GM21619 (cell line): ENCODE measurements at regions not wholly inside any gene's neighbourhood (a gene's known extent, or its start where the extent isn't known, plus 50 kb on each side); places are given as distances from the start of the nearest gene placed in this dataset.

ENCODE experiments used
- ATAC-seq: cut with Tn5 transposase; IDR thresholded peaks from one replicate; pipeline ENCODE4 v1.9.1; 2021; ENCODE audit not compliant: unreplicated experiment

- no peak for ATAC-seq
These were observed 326.9 kb upstream of the TNP1 start for GRCh38 chr2:217186668-217187159.

- no peak for ATAC-seq
These were observed 326.3 kb upstream of the TNP1 start for GRCh38 chr2:217186152-217186551.

GRCh38 chr2:217185265-217185995, 325.6 kb upstream of the TNP1 start:
- ATAC-seq = no peak

DNA sequence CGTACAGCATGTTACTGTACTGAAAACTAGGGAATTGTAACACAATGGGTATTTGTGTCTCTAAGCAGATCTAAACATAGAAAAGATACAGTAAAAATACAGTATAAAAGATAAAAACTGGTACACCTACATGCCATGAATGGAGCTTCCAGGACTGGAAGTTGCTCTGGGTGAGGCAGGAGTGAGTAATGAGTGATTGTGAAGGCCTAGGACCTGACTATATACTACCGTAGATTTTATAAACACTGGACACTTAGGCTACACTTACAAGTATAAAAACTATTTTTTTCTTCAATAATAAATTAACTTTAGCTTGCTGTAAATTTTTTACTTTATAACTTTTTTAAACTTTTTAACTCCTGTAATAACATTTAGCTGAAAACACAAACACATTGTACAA, 324.4 kb upstream of the TNP1 start:
- no peak for ATAC-seq

- ATAC-seq = no peak
These were observed 323.6 kb upstream of the TNP1 start for GRCh38 chr2:217183471-217183870.

- ATAC-seq = no peak
These were observed 323.1 kb upstream of the TNP1 start for GRCh38 chr2:217182926-217183325.

- no peak for ATAC-seq
These were observed 321.6 kb upstream of the TNP1 start for GRCh38 chr2:217181512-217181911.

DNA sequence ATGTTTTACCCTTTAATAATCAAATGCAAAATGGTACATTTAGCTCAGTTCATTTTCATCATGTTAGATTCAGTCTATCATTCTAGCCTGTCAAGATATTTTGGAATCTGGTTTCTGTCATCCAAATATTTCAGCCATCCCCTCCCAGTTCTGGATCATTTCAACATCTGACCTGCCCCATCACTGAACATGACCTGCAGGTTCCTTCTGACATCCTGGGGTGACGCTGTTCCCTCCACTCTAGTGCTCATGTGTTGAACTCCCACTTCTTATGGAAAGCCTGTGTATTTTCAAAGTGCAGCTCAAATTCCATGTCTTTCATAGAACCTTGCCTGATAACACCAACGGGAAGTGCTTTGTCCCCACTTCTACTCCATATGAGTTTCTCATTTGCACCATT, 320.0 kb upstream of the TNP1 start:
- no peak for ATAC-seq

- ATAC-seq = no peak
These were observed 318.5 kb upstream of the TNP1 start for GRCh38 chr2:217178341-217178740.

- ATAC-seq = no peak
These were observed 317.9 kb upstream of the TNP1 start for GRCh38 chr2:217177720-217178119.

DNA sequence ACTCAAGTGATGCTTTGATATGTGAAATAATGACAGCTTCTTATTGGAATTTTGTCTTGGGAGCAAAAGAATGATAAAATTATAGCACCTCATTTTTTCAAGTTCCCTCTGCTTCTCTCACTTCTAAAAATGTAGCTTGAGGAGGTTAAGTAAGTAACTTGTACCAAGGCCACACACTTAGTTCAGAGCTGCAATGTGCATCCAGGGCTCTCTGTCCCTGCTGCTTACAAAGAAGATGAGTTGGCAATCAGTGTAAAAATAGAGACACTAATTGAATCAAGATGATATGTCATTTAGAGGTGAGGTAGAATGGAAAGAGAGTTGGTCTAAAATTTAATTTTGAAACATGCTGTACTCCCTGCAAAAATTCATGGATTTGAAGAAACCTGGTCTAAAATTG, 312.0 kb upstream of the TNP1 start:
- no peak for ATAC-seq

GRCh38 chr2:217168496-217168895, 308.6 kb upstream of the TNP1 start:
- no peak for ATAC-seq

DNA sequence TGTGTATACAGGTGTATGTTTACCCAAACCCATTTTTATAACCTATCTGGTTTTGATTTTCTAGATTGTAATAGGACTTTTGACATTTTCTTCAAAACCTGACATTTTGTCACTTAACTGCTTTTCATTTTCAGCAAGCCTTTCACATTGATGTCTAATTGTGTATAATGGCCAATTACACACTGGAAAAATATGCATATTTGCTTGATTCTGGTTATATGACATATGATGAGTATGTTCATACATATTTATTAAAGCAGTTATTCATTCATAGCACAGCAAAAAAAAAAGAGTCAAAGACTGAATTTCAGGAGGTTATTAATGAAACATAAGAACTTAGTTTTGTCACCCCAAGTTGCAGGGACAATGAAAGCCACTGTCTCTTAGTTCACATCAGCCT, 307.7 kb upstream of the TNP1 start:
- no peak for ATAC-seq

- no peak for ATAC-seq
These were observed 306.5 kb upstream of the TNP1 start for GRCh38 chr2:217166241-217166850.

- no peak for ATAC-seq
These were observed 305.7 kb upstream of the TNP1 start for GRCh38 chr2:217165547-217165946.

GRCh38 chr2:217163987-217164386, 304.1 kb upstream of the TNP1 start:
- ATAC-seq = no peak

DNA sequence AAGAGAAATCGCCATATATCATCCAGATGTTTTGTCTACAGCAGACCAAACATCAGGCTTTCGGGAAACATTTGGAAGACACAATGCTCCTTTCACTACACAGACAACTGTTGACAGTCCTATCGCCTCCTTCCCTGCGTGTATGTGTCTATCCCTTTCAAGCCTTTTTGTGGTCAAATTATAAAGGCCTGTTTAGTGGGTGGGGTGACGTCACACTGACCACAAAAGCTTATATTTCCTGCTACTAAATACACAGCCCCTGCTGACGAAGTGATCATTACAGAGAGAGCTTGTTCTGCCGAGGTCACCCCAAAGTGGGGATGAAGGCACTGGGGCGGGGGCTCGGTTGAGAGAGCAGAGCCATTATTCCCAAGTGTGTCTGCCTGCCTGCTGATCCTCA, 302.7 kb upstream of the TNP1 start:
- ATAC-seq = no peak

DNA sequence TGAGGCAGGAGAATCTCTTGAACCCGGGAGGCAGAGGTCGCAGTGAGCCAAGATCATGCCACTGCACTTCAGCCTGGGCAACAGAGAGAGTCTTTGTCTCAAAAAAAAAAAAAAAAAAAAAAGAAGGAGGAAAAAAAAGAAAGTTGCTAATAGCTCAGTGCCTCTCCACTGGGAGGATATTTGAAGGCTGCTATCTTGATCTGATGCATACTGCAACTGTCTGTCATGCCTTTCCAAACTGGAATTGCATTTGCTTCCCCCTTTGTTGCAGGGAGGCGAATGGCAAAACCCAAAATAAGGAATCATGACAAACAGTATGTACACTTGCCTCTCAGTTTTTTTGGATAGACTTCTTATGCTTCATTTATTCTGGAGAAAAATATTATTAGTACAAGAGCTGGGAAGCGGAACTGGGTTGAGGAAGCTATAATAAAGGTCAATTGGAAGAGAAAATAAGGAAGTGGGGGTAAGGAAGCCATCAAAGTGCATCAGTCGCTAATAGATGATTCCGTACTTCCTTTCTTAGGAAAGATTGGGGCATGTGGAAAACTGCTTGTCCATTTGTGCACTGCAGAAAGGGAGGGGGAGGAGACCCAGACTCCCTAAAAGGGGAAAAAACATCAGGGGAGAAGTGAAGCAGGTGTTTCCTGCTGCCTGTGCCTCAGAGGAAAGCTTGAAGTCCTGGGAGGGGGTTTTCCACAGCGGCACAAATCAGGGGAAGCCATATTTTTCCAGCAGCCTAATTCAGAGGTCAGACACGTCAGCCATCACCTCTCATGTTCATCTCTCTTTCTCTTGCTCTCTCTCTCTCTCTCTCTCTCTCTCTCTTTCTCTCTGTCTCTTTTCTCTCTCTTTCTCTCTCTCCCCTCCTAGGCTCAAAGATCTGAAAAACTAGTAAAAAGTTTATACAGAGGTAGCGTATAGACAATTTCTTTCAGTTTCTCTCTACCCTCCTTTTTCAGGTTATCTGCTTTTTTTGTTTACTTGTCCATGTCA, 301.4 kb upstream of the TNP1 start:
- no peak for ATAC-seq

GRCh38 chr2:217160103-217160743, 300.4 kb upstream of the TNP1 start:
- ATAC-seq = no peak

DNA sequence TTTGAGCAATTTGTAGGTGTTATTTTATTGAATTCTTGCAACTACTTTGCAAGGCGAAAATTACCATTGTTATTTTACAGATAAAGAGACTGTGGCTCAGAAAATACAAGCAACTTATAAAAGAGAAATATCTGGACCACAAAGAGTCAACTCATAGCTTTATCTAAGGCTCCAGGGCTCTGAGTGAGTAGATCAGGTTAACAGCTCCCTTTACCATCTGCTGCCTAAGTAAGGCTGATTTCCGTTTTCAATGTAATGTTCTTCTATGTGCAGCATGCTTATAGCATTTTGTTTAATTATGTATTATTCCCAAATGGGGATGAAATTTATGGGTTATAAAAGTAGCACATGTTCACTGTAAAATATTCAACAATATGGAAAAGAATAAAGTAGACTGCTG, 299.1 kb upstream of the TNP1 start:
- ATAC-seq = no peak

DNA sequence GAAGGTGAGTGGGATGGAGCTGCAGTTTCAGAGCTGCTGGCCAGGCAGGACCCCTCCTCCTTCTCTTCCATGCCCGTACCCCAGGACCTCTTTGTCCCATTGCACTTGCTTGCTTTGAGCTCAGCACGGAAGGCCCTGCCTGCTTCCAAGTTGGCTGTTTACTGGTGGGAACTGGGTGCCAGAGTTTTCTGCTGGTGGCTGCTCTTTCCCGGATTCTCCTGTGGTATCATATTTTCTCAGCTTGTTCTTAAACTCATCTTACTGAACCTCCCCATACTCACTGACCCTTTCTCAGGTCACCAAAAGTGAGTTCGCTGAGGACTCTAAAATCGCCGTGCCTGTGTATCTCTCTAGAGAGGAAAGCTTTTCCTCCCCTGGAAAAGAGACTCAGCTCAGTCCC, 297.7 kb upstream of the TNP1 start:
- ATAC-seq = no peak
